ENCODE measurements at regions not wholly inside any gene's neighbourhood (a gene's known extent, or its start where the extent isn't known, plus 50 kb on each side); places are given as distances from the start of the nearest gene placed in this dataset.

- 22% methylated on average over 1 of the region's 1 CpG for WGBS (ENCODE audit: low lambda C conversion rate)
- Histone ChIP-seq H3K4me3 (ENCODE audit: low read depth in 2 of 2, low read length in 1 of 2) (no peak overlapping the region), H3K9me3 (no peaks in the 10 kb centered on the region), H3K4me1 (ENCODE audit: control insufficient read depth in 1 of 2, insufficient read depth in 2 of 2, low read depth in 1 of 2, low read length in 1 of 2) (no peaks in the 10 kb centered on the region), H4K20me1 (ENCODE audit: insufficient read depth) (no peaks in the 10 kb centered on the region), H3F3A (replicated peaks; ENCODE audit: insufficient read depth) (no peaks in the 10 kb centered on the region), H3K9me2 (no peaks in the 10 kb centered on the region), H3K4me2 (no peak overlapping the region), H2AFZ (ENCODE audit: low read depth) (no peak overlapping the region), H3K9ac (no peak overlapping the region), H3K27me3 (ENCODE audit: insufficient read depth) (no peaks in the 10 kb centered on the region), H3K27ac (ENCODE audit: low read depth in 2 of 2, low read length in 1 of 2) (no peak overlapping the region), H3K79me2 (ENCODE audit: insufficient read depth) (no peaks in the 10 kb centered on the region), H3K36me3 (replicated peaks in 1 of 2; ENCODE audit: control insufficient read depth in 1 of 2, insufficient read depth in 2 of 2, low read length in 1 of 2) (no peaks in the 10 kb centered on the region)
- DNase-seq: no peak
- CTCF ChIA-PET: interaction anchor here (0.6 kb wide), 1 partner anchor 480 kb away, joined by 3 read pairs; no protein-coding TSS in a partner anchor
- TF ChIP-seq REST (IDR thresholded peaks at IDR 0.05; ENCODE audit: low read depth, low read length) (no peak), TAF1 (IDR thresholded peaks at IDR 0.05; ENCODE audit: borderline replicate concordance, low read depth, low read length) (no peak), USF1 (IDR thresholded peaks at IDR 0.05; ENCODE audit: borderline replicate concordance, low read depth) (no peak), CTCF (IDR thresholded peaks at IDR 0.05) (no peak), GATA2 (CRISPR knock-in tag; IDR thresholded peaks at IDR 0.05) (no peak), SMC3 (IDR thresholded peaks at IDR 0.05; ENCODE audit: low read depth, low read length) (no peak), MXI1 (IDR thresholded peaks at IDR 0.05; ENCODE audit: low read depth, low read length) (no peak), EP300 (IDR thresholded peaks at IDR 0.05; ENCODE audit: borderline replicate concordance in 1 of 2, low read depth in 1 of 2, low read length in 1 of 2) (no peak), POLR2AphosphoS5 (IDR thresholded peaks at IDR 0.05; ENCODE audit: low read depth, low read length) (no peak), ELF1 (IDR thresholded peaks at IDR 0.05) (no peak), RXRA (IDR thresholded peaks at IDR 0.05; ENCODE audit: borderline replicate concordance, low read depth) (no peak), FOXM1 (IDR thresholded peaks at IDR 0.05; ENCODE audit: low read depth) (no peak), SIN3A (IDR thresholded peaks at IDR 0.05; ENCODE audit: borderline replicate concordance, low read depth, low read length) (no peak), EZH2phosphoT487 (IDR thresholded peaks at IDR 0.05; ENCODE audit: borderline replicate concordance, low read depth) (no peak), GABPA (IDR thresholded peaks at IDR 0.05; ENCODE audit: low read depth) (no peak)
- POLR2A ChIA-PET: no interaction called here
Observed at GRCh38 chr2:76180676-76181075, 470.0 kb upstream of the GCFC2 start.
